Osteoblast (primary cell): ENCODE measurements at regions not wholly inside any gene's neighbourhood (a gene's known extent, or its start where the extent isn't known, plus 50 kb on each side); places are given as distances from the start of the nearest gene placed in this dataset.

Experiments used
- DNase-seq: peaks from one replicate; pipeline ENCODE4 v3.0.0; 2011; ENCODE audit warnings: low spot score, mixed read lengths; ENCODE audit not compliant: insufficient read length; ENCODE audit errors: missing footprints
- H2AFZ ChIP-seq: 2 replicates; pipeline ENCODE4 v1.6.0; 2011; ENCODE audit warnings: mild to moderate bottlenecking, low read length
- H3K27ac ChIP-seq: 2 replicates; pipeline ENCODE4 v1.5.1; 2011; ENCODE audit warnings: mild to moderate bottlenecking, low read depth, low read length, moderate library complexity
- H3K27me3 ChIP-seq: 2 replicates; pipeline ENCODE4 v1.6.0; 2012; ENCODE audit warnings: mild to moderate bottlenecking, control low read depth, inconsistent platforms, low read length, moderate library complexity; ENCODE audit not compliant: insufficient read depth
- H3K36me3 ChIP-seq: 2 replicates; pipeline ENCODE4 v1.5.1; 2011; ENCODE audit warnings: mild to moderate bottlenecking, low read length, control low read depth, moderate library complexity; ENCODE audit not compliant: insufficient read depth
- H3K4me1 ChIP-seq: 2 replicates; pipeline ENCODE4 v1.5.1; 2011; ENCODE audit warnings: mild to moderate bottlenecking, low read length, control low read depth, moderate library complexity; ENCODE audit not compliant: insufficient read depth
- H3K4me2 ChIP-seq: 2 replicates; pipeline ENCODE4 v1.6.0; 2011; ENCODE audit warnings: mild to moderate bottlenecking, low read length; ENCODE audit not compliant: insufficient read depth
- H3K4me3 ChIP-seq: fragments of 200-600 bp; sonication (generic); 3 replicates; pipeline ENCODE4 v1.5.1; 2012; ENCODE audit warnings: mild to moderate bottlenecking, low read length, inconsistent platforms; ENCODE audit not compliant: insufficient read depth
- H3K79me2 ChIP-seq: 2 replicates; pipeline ENCODE4 v1.6.0; 2012; ENCODE audit warnings: mild to moderate bottlenecking, low read length, control low read depth, inconsistent platforms; ENCODE audit not compliant: insufficient read depth
- H3K9me3 ChIP-seq: 2 replicates; pipeline ENCODE4 v1.5.1; 2011; ENCODE audit warnings: low read depth, low read length, control low read depth
- H4K20me1 ChIP-seq: 2 replicates; pipeline ENCODE4 v1.6.0; 2012; ENCODE audit warnings: mild to moderate bottlenecking, low read length, control low read depth; ENCODE audit not compliant: insufficient read depth
- CTCF ChIP-seq: IDR thresholded peaks from 2 replicates; pipeline ENCODE4 v1.5.1; 2011; ENCODE audit warnings: mild to moderate bottlenecking, low read depth, low read length, moderate library complexity; ENCODE audit errors: extremely low read depth

- no peak for DNase-seq
- H3K4me1 ChIP-seq, result no peaks in the 10 kb centered on the region
- peaks cover 7% of the 10 kb centered on the region for H3K9me3 ChIP-seq
- TF ChIP-seq CTCF, result no peak
- no peak overlapping the region for H3K27ac ChIP-seq
- H4K20me1 ChIP-seq, result no peaks in the 10 kb centered on the region
- no peak overlapping the region for H3K4me2 ChIP-seq
- no peak overlapping the region for H3K4me3 ChIP-seq
- H2AFZ ChIP-seq, result no peak overlapping the region
- H3K79me2 ChIP-seq, result no peaks in the 10 kb centered on the region
- H3K27me3 ChIP-seq, result no peaks in the 10 kb centered on the region
- H3K36me3 ChIP-seq, result no peaks in the 10 kb centered on the region
Observed at GRCh38 chr1:216809649-216810048, 86.4 kb upstream of the ESRRG start.

- Histone ChIP-seq H4K20me1 (no peaks in the 10 kb centered on the region), H2AFZ (no peak overlapping the region), H3K9me3 (peaks cover 4% of the 10 kb centered on the region), H3K27ac (no peak overlapping the region), H3K36me3 (no peaks in the 10 kb centered on the region), H3K79me2 (no peaks in the 10 kb centered on the region), H3K27me3 (no peaks in the 10 kb centered on the region), H3K4me2 (no peak overlapping the region), H3K4me1 (no peaks in the 10 kb centered on the region), H3K4me3 (no peak overlapping the region)
- DNase-seq, result no peak
- TF ChIP-seq CTCF, result no peak
Observed at GRCh38 chr1:216807696-216808095, 84.5 kb upstream of the ESRRG start.

GRCh38 chr1:216805953-216806352 lies 82.7 kb upstream of the ESRRG start:
- Histone ChIP-seq H3K36me3 (no peaks in the 10 kb centered on the region), H3K9me3 (peaks cover 4% of the 10 kb centered on the region), H3K27ac (no peak overlapping the region), H3K27me3 (no peaks in the 10 kb centered on the region), H3K4me3 (no peak overlapping the region), H3K79me2 (no peaks in the 10 kb centered on the region), H4K20me1 (no peaks in the 10 kb centered on the region), H2AFZ (no peak overlapping the region), H3K4me1 (no peaks in the 10 kb centered on the region), H3K4me2 (no peak overlapping the region)
- no peak for DNase-seq
- no peak for TF ChIP-seq CTCF

GRCh38 chr1:216805233-216805632 lies 82.0 kb upstream of the ESRRG start:
- no peak overlapping the region for H2AFZ ChIP-seq
- no peaks in the 10 kb centered on the region for H3K79me2 ChIP-seq
- no peaks in the 10 kb centered on the region for H3K27me3 ChIP-seq
- no peak for TF ChIP-seq CTCF
- no peak overlapping the region for H3K4me3 ChIP-seq
- no peak overlapping the region for H3K27ac ChIP-seq
- no peaks in the 10 kb centered on the region for H3K4me1 ChIP-seq
- H3K9me3 ChIP-seq, result peaks cover 4% of the 10 kb centered on the region
- no peak for DNase-seq
- no peak overlapping the region for H3K4me2 ChIP-seq
- H3K36me3 ChIP-seq, result no peaks in the 10 kb centered on the region
- H4K20me1 ChIP-seq, result no peaks in the 10 kb centered on the region
